Progenitor cell of endocrine pancreas (in vitro differentiated cells): ENCODE measurements at regions not wholly inside any gene's neighbourhood (a gene's known extent, or its start where the extent isn't known, plus 50 kb on each side); places are given as distances from the start of the nearest gene placed in this dataset.

Experiments
- DNase-seq: peaks from one replicate; pipeline ENCODE4 v3.0.0; 2021; ENCODE audit warnings: low spot score; ENCODE audit not compliant: unreplicated experiment
- H3K27ac Mint-ChIP-seq: 2 replicates; pipeline ENCODE4 v1.8.0; 2021; ENCODE audit warnings: mild to moderate bottlenecking, moderate library complexity, mixed read lengths
- H3K27me3 Mint-ChIP-seq: 2 replicates; pipeline ENCODE4 v1.8.0; 2021; ENCODE audit warnings: mixed read lengths
- H3K36me3 Mint-ChIP-seq: 2 replicates; pipeline ENCODE4 v1.8.0; 2022; ENCODE audit warnings: mixed read lengths; ENCODE audit not compliant: insufficient read depth
- H3K4me1 Mint-ChIP-seq: 2 replicates; pipeline ENCODE4 v1.8.0; 2021; ENCODE audit warnings: low read depth, mixed read lengths
- H3K4me3 Mint-ChIP-seq: 2 replicates; pipeline ENCODE4 v1.8.0; 2021; ENCODE audit warnings: low read depth, mild to moderate bottlenecking, moderate library complexity, mixed read lengths
- H3K9me3 Mint-ChIP-seq: 2 replicates; pipeline ENCODE4 v1.8.0; 2021; ENCODE audit warnings: low read depth, mixed read lengths
- TF ChIP-seq, protein P1 (sequence below): fragments of 200-600 bp; sonication (generic); IDR thresholded peaks from one replicate; pipeline ENCODE4 v1.5.0; 2021; ENCODE audit warnings: antibody characterized with exemption, mild to moderate bottlenecking; ENCODE audit not compliant: unreplicated experiment

DNA sequence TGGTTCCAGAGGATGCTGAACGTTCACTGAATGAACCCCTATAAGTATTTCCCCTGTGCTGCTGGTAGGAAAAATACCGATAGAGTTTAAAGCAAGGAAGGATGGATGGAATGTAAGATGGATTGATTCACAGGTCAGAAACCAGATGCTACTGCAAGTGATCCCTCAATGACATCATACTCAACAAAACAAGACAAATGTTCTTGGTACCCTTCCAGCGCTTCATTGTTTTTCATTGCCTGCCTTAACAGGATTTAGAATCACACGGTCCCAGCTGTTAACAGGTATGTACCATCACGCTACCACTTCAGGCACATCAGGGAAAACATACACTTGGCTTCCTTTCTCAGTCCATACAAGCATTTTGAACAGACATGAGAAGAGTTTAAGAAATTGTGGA lies 118.1 kb upstream of the TLR3 start:
- DNase-seq = no peak
- peaks cover 16% of the 10 kb centered on the region for H3K27me3 Mint-ChIP-seq
- H3K27ac Mint-ChIP-seq = no peak overlapping the region
- no peaks in the 10 kb centered on the region for H3K36me3 Mint-ChIP-seq
- H3K4me1 Mint-ChIP-seq = no peaks in the 10 kb centered on the region
- H3K9me3 Mint-ChIP-seq = no peaks in the 10 kb centered on the region
- H3K4me3 Mint-ChIP-seq = no peak overlapping the region
- TF ChIP-seq, protein P1, sequence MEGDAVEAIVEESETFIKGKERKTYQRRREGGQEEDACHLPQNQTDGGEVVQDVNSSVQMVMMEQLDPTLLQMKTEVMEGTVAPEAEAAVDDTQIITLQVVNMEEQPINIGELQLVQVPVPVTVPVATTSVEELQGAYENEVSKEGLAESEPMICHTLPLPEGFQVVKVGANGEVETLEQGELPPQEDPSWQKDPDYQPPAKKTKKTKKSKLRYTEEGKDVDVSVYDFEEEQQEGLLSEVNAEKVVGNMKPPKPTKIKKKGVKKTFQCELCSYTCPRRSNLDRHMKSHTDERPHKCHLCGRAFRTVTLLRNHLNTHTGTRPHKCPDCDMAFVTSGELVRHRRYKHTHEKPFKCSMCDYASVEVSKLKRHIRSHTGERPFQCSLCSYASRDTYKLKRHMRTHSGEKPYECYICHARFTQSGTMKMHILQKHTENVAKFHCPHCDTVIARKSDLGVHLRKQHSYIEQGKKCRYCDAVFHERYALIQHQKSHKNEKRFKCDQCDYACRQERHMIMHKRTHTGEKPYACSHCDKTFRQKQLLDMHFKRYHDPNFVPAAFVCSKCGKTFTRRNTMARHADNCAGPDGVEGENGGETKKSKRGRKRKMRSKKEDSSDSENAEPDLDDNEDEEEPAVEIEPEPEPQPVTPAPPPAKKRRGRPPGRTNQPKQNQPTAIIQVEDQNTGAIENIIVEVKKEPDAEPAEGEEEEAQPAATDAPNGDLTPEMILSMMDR = no peak

DNA sequence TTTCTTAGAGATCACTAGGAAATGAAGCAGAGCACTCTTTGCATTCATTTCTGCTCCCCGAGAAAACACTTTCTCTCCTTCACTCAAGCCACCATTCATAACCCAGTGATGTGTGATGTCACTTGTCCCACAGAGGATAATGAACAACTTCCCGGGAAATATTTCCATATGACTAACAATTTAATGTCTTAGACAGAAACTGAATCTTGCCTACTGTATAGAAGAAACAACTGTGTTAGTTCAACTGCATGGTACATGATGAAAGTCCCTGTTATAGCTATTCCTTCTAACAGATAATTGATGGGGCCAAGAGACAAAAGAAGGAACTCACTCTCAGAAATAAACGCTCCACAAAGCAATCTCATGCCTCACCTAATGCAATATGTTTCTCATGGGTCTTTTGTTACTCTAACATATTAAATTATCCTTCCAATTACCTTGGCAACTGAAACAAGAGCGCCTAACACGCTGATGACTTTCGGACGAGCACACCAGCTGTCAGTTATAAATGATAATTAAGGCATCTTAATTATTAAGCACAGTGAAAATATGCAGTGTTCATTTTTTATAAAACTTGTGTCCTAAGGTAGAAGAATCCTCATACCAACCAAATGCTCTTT lies 113.7 kb upstream of the TLR3 start:
- no peak for DNase-seq
- no peak overlapping the region for H3K27ac Mint-ChIP-seq
- TF ChIP-seq, protein P1 = no peak
- H3K9me3 Mint-ChIP-seq = peaks cover 5% of the 10 kb centered on the region
- H3K4me3 Mint-ChIP-seq = no peak overlapping the region
- H3K36me3 Mint-ChIP-seq = no peaks in the 10 kb centered on the region
- peaks cover 2% of the 10 kb centered on the region for H3K4me1 Mint-ChIP-seq
- H3K27me3 Mint-ChIP-seq = peaks cover 16% of the 10 kb centered on the region

DNA sequence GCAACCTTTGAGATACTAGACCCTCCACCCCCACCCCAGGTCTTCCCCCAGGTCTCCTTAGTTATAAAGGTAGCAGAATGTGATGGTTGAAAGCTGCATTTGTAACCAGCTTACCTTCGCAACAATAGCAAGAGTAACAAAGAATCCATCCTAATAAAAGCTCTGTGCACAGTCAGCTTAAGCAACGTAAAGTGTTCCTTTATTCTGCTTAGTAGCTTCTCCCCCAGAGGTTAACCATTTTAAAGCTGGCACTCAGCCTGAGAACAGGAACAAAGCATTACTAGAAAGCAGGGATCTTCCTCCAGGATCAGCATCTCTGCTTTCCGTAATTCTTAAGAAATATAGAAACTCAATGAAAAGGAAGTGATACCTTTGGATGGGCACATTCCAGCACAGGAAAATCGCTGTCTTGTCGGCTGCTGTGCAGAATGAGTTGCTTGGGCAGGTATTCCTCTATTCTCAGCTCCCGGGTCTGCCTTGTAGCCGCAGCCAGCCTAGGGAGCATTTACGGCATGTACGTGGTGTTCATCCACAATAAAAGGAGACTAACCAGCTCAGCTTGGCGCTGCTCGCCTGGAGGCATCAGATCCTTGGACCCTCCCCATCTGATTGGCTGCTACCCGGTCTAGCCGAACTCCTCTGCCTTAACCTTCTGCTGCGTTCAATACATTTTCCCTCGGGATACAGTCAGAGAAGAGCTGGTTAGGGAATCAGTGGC lies 113.0 kb upstream of the TLR3 start:
- peaks cover 16% of the 10 kb centered on the region for H3K27me3 Mint-ChIP-seq
- H3K9me3 Mint-ChIP-seq = peaks cover 10% of the 10 kb centered on the region
- no peak overlapping the region for H3K27ac Mint-ChIP-seq
- DNase-seq = no peak
- peaks cover 2% of the 10 kb centered on the region for H3K4me1 Mint-ChIP-seq
- H3K4me3 Mint-ChIP-seq = no peak overlapping the region
- TF ChIP-seq, protein P1 = no peak
- no peaks in the 10 kb centered on the region for H3K36me3 Mint-ChIP-seq

DNA sequence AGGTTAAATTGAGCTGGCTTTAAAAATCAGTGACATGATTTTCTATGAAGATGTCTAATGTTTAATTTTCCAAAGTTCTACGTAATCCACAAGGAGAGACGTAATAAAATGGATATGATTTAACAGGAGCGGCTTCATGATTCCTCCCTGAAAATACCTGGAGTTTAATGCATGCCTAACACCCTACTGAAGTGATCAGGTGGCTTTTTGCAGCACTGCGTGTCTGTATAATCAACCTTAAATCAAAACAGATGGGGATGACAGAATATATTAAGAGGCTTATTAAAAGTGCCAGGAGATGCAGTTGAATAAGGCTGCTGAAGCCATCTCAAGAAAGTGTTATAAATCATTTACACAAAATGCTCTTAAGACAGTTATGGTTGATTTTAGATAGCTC lies 112.4 kb upstream of the TLR3 start:
- Mint-ChIP-seq H3K9me3 (peaks cover 13% of the 10 kb centered on the region), H3K4me1 (peaks cover 2% of the 10 kb centered on the region), H3K27ac (no peak overlapping the region), H3K4me3 (no peak overlapping the region), H3K27me3 (peaks cover 16% of the 10 kb centered on the region), H3K36me3 (no peaks in the 10 kb centered on the region)
- DNase-seq = no peak
- TF ChIP-seq, protein P1 = no peak

DNA sequence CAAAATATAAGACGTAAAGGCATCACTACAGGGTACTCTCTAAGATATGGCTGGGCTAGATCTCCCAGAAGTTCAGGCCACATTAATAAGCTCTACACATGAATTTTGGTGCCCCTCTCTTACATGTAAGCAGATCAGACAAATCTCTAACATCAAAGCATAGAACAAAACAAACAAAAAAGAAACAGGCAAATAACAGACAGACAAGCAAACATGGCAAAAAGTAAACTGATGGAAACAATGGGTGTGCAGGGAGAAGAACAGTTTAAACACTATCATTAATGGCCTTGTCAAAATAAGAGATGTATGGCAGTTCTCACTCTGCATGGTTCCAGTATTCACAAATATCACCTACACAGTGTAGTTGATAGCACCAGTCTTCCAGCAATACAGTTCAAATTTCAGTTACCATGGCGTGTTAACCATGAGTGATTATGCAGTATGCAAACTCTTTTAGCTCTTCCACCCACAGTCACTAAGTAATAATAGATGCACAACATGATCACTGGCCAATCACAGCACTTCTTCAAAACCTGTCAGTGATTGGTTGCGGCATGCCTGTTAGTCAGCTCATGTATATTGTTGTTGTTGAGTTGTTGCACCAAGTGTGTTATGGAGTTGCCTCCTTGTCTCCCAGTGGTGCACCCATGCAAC lies 110.7 kb upstream of the TLR3 start:
- no peak for DNase-seq
- TF ChIP-seq, protein P1 = no peak
- peaks cover 2% of the 10 kb centered on the region for H3K4me1 Mint-ChIP-seq
- H3K4me3 Mint-ChIP-seq = no peak overlapping the region
- H3K27ac Mint-ChIP-seq = no peak overlapping the region
- peaks cover 13% of the 10 kb centered on the region for H3K9me3 Mint-ChIP-seq
- H3K27me3 Mint-ChIP-seq = peaks cover 16% of the 10 kb centered on the region
- no peaks in the 10 kb centered on the region for H3K36me3 Mint-ChIP-seq
